ENCODE measurements at regions not wholly inside any gene's neighbourhood (a gene's known extent, or its start where the extent isn't known, plus 50 kb on each side); places are given as distances from the start of the nearest gene placed in this dataset.

- ATAC-seq (no peak), DNase-seq (ENCODE audit: low spot score) (no peak)
- intact Hi-C loops (cut with DNase I) = no loop called here
These were observed 2083.1 kb upstream of the PIK3C3 start for GRCh38 chr18:39871961-39872360.

- intact Hi-C loops (cut with DNase I) = no loop called here
- DNase-seq (ENCODE audit: low spot score) (no peak), ATAC-seq (no peak)
These were observed 2084.4 kb upstream of the PIK3C3 start for GRCh38 chr18:39870591-39870990.

- ATAC-seq (no peak), DNase-seq (ENCODE audit: low spot score) (no peak)
- intact Hi-C loops (cut with DNase I) = no loop called here
These were observed 2091.1 kb upstream of the PIK3C3 start for GRCh38 chr18:39863916-39864315.

- intact Hi-C loops (cut with DNase I) = no loop called here
- DNase-seq (ENCODE audit: low spot score) (no peak), ATAC-seq (no peak)
These were observed 2092.7 kb upstream of the PIK3C3 start for GRCh38 chr18:39862341-39862740.

GRCh38 chr18:39854291-39854690 is 2100.7 kb upstream of the PIK3C3 start:
- intact Hi-C loops (cut with DNase I) = no loop called here
- ATAC-seq (no peak), DNase-seq (ENCODE audit: low spot score) (no peak)

GRCh38 chr18:39846265-39846664 is 2108.8 kb upstream of the PIK3C3 start:
- intact Hi-C loops (cut with DNase I) = no loop called here
- DNase-seq (ENCODE audit: low spot score) (no peak), ATAC-seq (no peak)

GRCh38 chr18:39845631-39846030 is 2109.4 kb upstream of the PIK3C3 start:
- ATAC-seq (no peak), DNase-seq (ENCODE audit: low spot score) (no peak)
- intact Hi-C loops (cut with DNase I) = no loop called here

- intact Hi-C loops (cut with DNase I) = no loop called here
- DNase-seq (ENCODE audit: low spot score) = no peak
- no peak for ATAC-seq
These were observed 2109.9 kb upstream of the PIK3C3 start for GRCh38 chr18:39845106-39845505.

- intact Hi-C loops (cut with DNase I) = no loop called here
- ATAC-seq (no peak), DNase-seq (ENCODE audit: low spot score) (no peak)
These were observed 2111.5 kb upstream of the PIK3C3 start for GRCh38 chr18:39843546-39843945.

- intact Hi-C loops (cut with DNase I) = no loop called here
- DNase-seq (ENCODE audit: low spot score) (no peak), ATAC-seq (no peak)
These were observed 2112.6 kb upstream of the PIK3C3 start for GRCh38 chr18:39842366-39842914.

GRCh38 chr18:39841482-39842365 is 2113.3 kb upstream of the PIK3C3 start:
- intact Hi-C loops (cut with DNase I) = no loop called here
- ATAC-seq (peak; percentile 92), DNase-seq (ENCODE audit: low spot score) (peak; percentile 66)

GRCh38 chr18:39840856-39841481 is 2114.1 kb upstream of the PIK3C3 start:
- ATAC-seq (peak; percentile 38), DNase-seq (ENCODE audit: low spot score) (no peak)
- intact Hi-C loops (cut with DNase I) = no loop called here

GRCh38 chr18:39840406-39840805 is 2114.6 kb upstream of the PIK3C3 start:
- intact Hi-C loops (cut with DNase I) = no loop called here
- ATAC-seq = no peak
- no peak for DNase-seq (ENCODE audit: low spot score)

- intact Hi-C loops (cut with DNase I) = no loop called here
- no peak for ATAC-seq
- DNase-seq (ENCODE audit: low spot score) = no peak
These were observed 2115.3 kb upstream of the PIK3C3 start for GRCh38 chr18:39839782-39840181.

- intact Hi-C loops (cut with DNase I) = no loop called here
- no peak for DNase-seq (ENCODE audit: low spot score)
- ATAC-seq = no peak
These were observed 2116.2 kb upstream of the PIK3C3 start for GRCh38 chr18:39838831-39839230.

GRCh38 chr18:39835303-39836030 is 2119.6 kb upstream of the PIK3C3 start:
- intact Hi-C loops (cut with DNase I) = no loop called here
- ATAC-seq = peak; percentile 32
- no peak for DNase-seq (ENCODE audit: low spot score)

GRCh38 chr18:39834636-39835035 is 2120.4 kb upstream of the PIK3C3 start:
- DNase-seq (ENCODE audit: low spot score) = no peak
- intact Hi-C loops (cut with DNase I) = no loop called here
- ATAC-seq = no peak

GRCh38 chr18:39825485-39826150 is 2129.4 kb upstream of the PIK3C3 start:
- intact Hi-C loops (cut with DNase I) = no loop called here
- no peak for ATAC-seq
- no peak for DNase-seq (ENCODE audit: low spot score)

- intact Hi-C loops (cut with DNase I) = no loop called here
These were observed 2148.5 kb upstream of the PIK3C3 start for GRCh38 chr18:39806525-39806924.

More at GRCh38 chr18:39806525-39806924, 2148.5 kb upstream of the PIK3C3 start:
- DNase-seq (ENCODE audit: low spot score) (no peak), ATAC-seq (no peak)
